HPDE6-E6E7 (cell line): ENCODE measurements at regions not wholly inside any gene's neighbourhood (a gene's known extent, or its start where the extent isn't known, plus 50 kb on each side); places are given as distances from the start of the nearest gene placed in this dataset.
"Not testable (repeated sequence)": the region's sequence is repeated elsewhere in the genome, so short reads cannot be mapped to it uniquely, and the experiment has no call there.

ENCODE experiments used
- DNase-seq: peaks from one replicate; pipeline ENCODE4 v3.0.0; 2011; ENCODE audit warnings: missing footprints; ENCODE audit errors: extremely low spot score

DNA sequence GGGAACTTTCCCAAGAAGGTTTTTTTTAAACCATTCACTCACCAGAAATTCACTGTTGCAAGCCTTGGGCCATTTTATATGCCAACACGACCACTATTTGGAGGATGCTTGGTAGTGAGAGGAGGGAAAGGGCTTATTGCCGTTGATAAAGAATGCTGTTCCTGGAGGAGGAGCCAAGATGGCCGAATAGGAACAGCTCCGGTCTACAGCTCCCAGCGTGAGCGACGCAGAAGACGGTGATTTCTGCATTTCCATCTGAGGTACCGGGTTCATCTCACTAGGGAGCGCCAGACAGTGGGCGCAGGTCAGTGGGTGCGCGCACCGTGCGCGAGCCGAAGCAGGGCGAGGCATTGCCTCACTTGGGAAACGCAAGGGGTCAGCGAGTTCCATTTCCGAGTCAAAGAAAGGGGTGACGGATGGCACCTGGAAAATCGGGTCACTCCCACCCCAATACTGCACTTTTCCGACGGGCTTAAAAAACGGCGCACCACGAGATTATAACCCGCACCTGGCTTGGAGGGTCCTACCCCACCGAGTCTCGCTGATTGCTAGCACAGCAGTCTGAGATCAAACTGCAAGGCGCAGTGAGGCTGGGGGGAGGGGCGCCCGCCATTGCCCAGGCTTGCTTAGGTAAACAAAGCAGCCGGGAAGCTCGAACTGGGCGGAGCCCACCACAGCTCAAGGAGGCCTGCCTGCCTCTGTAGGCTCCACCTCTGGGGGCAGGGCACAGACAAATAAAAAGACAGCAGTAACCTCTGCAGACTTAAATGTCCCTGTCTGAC lies 408.1 kb upstream of the NFE2L3 start:
- DNase-seq = not testable (repeated sequence)

DNA sequence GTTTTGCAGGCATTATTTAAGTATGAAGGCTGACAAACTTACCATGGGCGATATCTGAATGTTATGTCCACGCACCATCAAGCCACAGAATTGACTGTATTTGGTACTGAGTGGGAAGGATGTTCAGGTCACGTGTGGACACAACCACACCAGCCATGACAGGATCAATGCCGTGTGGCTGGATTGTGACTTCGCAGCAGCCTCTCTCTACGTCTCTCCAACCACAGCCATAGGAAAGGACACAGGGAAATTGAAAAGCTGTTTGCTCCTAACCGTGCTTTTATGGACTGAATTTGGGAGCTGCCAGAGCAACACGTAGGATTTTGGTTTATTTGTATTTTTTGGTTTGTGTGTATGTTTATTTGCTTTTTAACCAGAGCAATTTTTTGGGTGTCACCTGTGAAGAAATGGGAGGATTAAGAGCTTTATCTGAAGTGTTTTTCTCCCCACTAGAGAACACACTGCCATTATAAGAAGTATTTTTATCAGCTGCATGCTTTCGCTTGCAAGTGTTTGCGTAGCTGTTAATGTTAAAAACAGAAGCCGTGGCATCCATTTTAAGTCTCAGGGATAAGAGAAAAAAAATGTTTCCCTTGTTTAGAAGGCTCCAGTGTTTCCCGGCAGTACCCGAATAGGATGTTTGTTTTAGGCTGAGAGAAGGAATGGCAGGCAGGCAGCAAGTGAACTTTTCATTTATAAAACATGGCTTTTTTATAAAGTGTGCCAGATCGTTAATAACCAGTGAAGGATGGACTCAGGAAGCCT lies 401.1 kb upstream of the NFE2L3 start:
- no peak for DNase-seq

DNA sequence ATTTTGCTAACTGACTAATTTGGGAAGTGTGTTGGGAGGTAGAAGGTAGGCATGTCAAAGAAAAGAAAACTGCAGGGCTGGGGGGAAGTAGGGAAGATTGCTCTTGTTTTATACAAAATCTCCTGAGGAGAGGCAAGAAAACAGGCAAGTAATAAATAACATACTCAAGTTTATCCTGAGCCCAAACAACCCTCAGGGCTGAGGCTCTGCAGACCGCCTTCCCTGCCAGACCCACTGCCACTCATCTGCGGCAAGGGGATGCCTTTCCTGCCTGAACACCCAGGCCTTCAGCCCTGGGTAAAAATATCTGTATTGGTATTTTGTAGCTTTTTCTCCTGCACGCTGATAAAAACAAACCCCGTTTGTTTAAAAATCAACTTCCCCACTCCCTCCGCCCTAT lies 399.8 kb upstream of the NFE2L3 start:
- no peak for DNase-seq

DNA sequence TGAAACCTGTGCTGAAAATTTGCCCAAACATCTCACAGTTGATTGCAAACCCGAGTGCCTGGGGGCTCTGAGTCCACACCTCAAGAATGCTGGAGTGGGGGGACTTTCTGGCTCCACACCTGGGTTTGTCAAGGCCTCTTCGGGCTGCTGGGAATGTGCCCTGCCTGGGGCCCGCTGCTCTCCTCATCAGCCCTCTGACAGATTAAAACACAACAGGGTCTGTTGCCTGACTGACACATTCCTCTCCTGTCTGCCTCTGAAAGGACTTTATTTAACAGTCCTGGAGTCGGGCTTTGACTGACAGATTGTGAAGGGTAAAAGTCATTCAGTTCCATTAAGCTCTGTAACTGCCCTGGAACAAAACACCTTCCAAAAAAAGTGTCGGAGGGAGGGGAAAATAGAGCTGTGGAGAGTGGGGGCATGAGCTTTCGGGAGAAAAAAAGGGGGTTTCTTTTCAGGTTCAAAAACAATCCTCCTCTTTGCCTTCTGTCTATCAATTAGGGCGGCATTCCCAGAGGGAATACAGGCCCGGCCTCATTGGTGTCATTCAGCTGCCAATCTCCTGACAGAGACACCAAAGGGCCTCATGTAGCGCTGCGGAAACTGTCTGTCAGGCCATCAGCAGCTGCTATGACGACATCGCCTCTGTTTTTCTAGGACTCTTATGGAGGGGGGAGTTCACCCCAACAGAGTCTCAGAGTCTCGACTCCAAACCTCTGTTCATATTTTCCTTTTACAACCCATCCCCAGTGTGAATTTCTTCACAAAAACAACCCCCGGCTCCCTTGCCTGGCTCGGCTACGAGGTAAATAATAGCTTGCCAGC lies 398.8 kb upstream of the NFE2L3 start:
- no peak for DNase-seq

DNA sequence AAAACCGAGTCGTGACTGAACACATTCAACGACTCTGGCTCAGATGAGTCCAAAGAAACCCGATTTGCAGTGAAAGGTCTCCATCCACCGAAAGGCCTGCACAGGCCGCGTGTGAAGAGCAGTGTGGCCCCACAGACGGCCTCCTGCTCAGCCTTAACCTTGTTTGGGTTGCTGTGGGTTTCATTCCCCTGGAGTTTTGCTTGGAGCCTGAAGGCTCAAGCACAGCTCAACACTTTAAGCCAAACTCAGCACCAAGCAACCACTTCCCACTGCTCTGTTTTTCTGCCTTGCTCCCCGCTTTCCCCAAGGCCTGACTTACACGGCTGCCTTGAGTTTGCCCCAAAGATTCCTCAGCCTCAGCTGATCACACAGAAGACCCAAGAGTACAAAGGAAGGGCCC lies 398.2 kb upstream of the NFE2L3 start:
- no peak for DNase-seq

DNA sequence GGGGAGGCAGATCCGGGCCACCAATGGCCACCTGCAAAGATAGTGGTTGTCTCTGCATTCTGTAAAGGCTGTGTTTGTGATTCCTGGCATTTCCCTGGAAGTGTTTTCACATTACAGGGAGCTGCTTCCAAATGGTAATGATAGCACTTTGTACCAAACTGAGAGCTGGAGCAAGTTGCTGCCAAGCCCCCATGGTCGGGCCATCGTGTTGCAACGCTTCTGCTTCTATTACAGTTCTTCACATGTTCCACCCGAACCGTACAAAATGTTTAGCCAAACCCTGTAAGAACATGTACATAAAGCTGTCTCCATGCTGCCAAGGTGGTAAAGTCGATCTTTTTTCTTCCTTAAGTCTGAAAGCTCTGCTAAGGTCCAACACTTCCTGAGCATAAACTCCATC lies 397.7 kb upstream of the NFE2L3 start:
- no peak for DNase-seq

DNA sequence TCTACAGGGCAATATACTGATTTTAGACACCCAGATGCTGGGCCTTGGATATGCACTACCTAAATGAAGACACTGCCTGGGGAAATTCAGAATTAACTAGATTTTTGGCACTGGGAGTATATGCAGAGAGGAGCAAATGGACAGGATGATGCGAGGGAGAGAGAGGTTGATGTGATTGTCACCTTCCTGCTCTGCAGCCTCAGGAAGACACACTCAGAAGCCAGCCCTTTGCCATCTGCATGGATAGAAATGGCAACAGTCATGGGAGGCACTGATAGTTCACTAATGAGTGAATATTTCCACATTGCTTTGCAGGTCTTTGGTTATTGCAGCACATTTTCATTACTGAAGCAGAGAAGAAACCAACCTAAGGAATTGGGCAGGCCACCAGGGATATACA lies 397.2 kb upstream of the NFE2L3 start:
- no peak for DNase-seq

DNA sequence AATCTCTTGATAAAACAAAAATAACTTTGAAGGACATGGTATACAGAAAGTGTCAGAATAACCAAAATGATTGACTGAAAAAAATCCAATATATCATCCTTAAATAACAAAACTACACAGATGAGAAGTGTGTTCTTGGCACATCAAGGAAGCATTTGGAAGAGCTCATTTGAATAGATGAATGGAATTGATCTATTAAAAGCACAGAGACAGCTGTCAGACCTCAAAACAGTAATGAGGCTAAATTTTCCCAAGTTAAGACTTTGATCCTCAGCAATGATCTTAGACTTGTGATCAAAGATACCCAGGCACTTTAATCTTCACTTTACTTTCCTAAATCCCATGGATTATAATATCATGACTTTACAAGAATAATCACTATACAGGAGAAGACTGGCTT lies 395.4 kb upstream of the NFE2L3 start:
- no peak for DNase-seq

DNA sequence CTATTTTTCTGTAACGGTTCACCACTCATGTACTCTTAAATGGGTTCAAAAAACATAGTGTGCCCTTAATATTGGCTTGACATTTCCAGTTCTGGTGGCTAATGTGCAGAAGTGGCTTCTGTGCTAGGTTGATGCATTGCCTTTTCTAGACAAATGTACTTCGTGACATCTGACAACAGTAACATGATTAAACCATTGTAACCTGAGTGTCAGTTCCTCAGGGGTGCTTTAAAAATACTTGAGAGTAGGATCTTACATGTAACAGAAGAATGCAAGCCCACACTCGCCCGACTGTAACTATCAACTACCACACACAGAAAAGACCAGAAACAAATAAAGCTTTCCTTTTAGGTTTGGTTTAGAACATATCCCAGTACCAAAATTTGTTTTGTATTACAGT lies 393.4 kb upstream of the NFE2L3 start:
- DNase-seq = peak; percentile 10

DNA sequence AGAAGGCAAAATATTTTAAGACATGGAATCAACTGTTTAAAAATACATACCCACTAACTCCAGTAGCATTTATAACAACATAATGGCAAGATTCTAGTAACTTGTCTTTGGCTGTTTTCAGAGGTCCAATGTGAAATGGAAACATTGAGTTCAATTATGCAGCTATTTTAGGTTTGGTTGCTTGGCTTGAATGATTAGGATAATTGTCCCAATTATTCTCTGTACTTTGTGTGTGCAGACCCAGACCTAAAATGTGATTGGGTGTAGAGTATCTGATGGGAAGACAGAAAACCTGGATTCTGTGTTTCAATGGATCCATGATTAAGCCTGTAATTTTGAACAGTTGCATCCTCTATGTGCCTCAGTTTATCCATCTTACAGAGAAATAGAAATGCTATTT lies 392.7 kb upstream of the NFE2L3 start:
- DNase-seq = no peak

DNA sequence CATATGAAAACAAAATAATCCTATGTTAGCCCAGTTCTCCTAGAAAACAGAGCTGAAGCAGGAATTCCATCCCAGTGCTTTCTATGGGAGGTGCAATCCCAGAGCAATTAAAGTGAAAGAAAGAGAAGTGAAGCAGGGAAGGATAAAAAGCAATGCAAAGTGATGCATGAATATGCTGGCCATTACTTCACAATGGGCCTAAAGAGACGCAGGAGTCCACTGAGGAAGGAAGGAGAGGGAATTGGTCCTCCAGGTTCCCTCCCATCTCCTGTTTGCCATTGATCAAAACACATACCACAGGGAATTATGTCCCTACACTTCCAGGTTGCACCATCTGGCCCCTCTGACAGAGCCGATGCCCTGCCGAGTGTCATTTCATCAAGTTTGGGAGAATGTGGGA lies 392.2 kb upstream of the NFE2L3 start:
- DNase-seq = no peak

DNA sequence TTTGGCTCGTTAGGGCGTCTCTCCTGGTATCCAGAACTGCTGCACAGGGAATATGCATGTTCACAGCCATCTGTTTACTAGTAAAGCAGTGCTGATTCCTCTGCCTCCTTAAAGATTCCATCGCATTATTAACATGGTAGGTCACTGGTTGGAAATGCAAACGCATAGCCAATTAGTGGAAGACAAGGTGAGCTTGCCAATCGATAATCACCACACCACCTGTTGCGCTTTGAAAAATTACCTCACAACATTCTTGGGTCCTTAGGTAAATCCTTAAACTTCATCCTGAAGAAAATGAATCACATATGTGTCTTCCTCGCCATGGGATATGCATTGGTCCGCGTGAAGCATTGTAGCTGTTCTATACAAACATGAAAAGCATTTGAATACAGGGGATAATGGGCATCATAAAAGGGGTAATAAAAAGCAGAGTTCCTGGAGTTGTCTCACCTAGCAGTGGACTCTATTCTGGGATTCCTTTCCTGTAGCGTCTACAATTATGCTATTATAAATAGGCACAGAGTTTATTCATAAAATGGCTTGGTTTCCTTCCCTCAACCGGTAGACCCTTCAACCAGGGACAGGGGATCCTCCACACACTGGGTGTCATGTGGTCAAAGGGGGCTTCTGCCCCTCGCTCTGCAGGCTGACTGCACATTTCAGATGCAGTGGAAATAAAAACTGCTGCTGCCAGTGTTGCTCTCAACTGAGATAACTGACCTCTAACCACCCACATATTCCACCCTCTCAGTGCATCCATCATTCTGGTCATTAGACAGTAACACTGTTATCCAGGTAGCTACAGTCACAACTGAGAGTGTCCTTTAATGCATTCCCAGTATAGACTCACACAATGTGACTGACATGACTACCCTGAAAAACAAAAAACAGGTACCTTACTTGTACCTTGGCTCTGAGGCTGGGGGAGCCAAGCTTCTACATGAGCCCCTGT lies 389.2 kb upstream of the NFE2L3 start:
- no peak for DNase-seq

DNA sequence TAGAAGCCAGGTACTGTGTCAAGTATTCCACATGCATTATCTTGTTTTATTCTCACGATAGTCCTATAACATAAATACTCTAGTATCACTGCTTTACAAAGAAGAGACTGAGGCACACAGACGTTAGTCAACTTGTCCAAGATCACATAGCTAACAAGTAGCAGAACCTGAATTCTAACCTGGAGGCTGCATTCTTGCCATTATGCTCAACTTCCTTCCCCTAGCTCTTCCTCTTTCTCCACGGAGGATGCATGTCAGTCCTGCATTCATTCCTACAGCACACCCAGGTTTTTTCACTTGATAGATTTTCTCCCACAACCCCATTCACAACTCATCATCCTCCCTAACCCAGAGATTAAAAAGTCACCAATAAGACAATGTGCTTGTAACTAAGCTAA lies 388.5 kb upstream of the NFE2L3 start:
- DNase-seq = no peak

DNA sequence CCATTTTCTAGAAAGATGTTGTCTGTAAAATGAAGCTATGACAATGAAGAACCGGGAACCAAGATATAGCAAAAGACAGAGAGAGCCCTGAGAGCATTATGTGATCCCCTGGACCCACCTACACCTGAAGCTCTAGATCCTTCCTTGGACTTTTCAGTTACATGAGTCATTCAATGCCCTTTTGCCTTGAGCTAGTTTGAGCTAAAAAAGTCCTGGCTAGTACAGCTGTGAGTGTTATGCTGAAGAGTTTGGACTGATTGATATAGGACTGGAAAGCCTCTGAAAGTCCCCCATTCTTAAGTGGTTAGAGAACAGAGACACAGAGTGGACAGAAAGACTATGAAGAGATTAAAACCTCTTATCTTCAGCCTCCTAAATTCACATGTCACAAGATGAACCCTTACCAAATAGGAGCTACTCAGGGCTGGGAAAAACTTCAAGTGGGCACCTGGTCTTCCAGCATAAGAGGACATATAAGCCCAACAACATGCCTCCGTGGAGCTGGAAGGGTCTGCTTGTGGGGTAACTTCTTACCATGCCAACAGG lies 386.8 kb upstream of the NFE2L3 start:
- no peak for DNase-seq

DNA sequence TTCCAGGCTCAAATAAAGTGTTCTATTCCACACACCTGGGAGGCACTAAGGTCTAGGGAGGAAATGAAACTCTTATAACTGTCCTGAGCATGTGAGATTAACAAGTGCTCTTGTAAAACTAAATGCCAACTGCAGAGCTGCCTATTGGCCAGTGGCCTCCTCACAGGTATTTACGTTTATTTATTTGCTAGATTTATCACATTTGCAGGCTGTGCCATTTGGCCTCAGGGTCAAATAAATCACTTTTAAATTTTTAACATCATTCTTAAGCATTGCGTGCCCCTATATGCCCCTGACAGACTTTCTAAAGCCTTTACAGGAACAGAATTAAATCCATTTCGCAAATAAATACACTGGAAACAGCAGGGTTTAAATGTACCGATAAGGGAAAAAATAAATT lies 381.8 kb upstream of the NFE2L3 start:
- no peak for DNase-seq

DNA sequence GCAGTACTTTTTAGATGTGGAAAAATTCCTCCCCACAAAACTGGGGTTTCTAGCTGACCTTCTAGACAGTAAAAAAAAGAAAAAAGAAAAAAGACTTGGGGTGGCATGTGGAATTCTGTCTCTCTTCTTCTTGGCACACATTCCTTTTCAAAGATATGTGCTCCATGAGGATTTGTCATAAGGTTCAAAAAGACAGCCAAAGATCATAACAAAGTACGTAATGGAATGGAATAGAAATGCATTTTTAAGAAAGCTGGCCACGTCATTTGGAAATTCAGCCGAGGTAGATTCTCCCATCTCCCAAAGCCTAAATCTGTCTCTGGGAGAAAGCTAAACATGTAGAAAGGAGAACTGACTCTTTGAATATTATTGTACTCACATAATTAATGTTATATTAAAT lies 381.3 kb upstream of the NFE2L3 start:
- DNase-seq = no peak

DNA sequence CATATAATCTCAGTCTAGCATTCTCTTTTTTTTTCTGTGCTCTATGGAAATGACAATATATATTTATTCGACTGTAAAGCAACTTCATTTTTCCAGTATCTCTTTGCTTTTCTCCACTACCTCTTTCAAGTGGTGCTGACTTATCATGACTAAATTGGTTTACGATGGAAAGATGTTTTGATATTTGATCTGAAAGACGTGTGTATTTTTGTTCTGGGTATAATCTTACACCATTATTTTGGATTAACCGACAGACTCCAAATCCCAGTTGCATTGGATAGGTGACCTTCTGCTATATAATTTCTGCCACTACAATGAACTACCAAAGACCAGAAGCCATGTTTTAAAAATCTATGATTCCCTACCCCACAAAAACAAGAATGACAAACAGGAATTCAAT lies 380.5 kb upstream of the NFE2L3 start:
- no peak for DNase-seq

DNA sequence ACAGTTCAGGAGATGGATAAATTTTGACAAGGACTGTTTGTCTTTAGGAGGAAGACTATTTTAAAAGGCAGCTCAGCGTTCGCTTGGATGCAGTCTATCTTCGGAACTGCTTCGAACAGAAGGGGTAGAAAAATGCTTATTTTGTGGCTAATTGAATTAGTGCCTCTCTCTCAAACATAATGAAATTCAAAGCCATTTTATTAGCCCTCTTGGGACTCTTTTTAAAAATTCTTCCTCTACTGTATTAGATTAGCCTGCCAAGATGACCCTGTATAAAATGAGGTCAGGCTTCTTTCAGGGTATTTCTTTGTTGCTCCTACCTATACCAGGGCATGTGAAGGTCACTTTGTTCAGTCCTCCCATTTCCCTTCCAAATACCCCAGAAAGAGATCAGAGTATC lies 379.2 kb upstream of the NFE2L3 start:
- DNase-seq = no peak

DNA sequence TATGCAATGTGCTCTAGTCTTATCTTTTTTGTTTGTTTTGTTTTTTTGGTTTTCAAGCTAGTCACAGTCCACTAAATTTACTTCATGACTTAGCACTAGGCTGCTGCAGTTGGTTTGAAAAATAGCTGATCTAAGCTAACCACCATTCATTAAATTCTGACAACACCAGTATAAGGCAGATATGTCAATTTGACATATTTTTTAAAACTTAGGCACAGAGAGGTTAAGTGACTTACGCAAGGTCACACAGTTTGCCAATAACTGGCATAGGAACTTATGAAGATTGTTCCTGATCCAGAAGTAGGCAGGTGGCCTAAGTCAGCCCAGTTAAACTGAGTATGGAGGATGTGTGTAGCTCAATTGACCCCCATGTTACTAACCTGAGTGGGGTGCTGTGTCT lies 377.3 kb upstream of the NFE2L3 start:
- no peak for DNase-seq

DNA sequence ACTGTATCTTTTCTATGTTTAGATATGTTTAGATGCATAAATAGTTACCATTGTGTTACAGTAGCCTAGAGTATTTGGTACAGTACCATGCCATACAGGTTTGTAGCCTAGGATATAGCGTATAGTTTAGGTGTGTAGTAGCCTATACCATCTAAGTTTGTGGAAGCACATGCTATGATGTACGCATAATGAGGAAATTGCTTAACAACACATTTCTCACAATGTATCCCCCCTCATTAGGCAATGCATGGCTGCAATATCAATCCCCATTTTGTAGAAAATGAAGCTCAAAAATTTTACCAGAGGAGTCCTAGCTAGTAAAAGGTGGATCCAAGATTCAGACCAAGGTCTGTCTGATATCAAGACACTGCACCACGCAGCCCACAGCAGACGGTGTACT lies 376.4 kb upstream of the NFE2L3 start:
- DNase-seq = no peak
